ENCODE measurements at regions not wholly inside any gene's neighbourhood (a gene's known extent, or its start where the extent isn't known, plus 50 kb on each side); places are given as distances from the start of the nearest gene placed in this dataset.

GRCh38 chr4:177740563-177740962 is 298.3 kb upstream of the AGA start:
- TF ChIP-seq EZH2 (IDR thresholded peaks at IDR 0.05; ENCODE audit: borderline replicate concordance, low read depth, low read length, severe bottlenecking) (no peak), CTCF (IDR thresholded peaks at IDR 0.05; ENCODE audit: borderline replicate concordance, extremely low read depth, low read length, poor library complexity, severe bottlenecking) (no peak)
